HG03460 (cell line): ENCODE measurements at regions not wholly inside any gene's neighbourhood (a gene's known extent, or its start where the extent isn't known, plus 50 kb on each side); places are given as distances from the start of the nearest gene placed in this dataset.
"Not testable (repeated sequence)": the region's sequence is repeated elsewhere in the genome, so short reads cannot be mapped to it uniquely, and the experiment has no call there.

ENCODE experiments used
- ATAC-seq: cut with Tn5 transposase; IDR thresholded peaks from one replicate; pipeline ENCODE4 v1.9.1; 2021; ENCODE audit not compliant: unreplicated experiment

DNA sequence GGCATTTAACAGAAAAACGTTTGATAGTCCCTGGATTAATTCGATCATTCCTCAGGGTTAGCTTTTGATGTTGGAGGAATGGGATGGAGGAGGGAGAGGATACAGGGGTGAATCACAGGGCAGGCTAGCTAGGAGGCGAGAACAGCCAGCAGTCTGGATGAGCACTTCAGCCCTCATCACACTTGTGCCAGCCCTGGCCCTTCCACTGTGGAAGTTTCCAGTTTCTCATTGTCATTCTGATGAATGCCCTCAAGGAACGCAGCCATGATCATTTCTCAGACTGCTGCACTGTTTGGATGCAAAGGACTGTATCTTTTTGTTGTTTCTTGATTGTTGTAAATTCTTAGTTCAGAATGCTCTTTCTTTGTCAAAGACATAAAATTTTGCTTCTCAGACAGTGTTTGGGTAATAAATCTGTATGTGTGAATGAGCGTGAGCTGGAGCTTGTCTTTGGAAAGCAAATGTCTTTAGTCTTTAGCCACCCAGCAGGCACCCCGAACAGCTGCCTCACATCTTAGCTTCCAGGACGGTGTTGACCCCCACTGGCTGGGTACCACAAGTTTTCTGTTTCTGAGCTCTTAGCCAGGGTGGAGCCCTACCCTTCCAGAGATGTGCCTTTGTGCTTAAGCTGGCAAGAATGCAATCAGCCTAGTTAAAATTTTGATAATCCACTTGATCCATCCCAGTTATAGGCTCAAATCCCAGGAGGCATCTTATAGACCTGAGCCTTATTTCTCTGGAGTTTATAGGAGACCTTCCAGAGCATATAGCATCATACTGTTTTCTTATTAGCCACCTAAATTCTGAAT, 121.1 kb downstream of the PDCD6IP start:
- no peak for ATAC-seq

DNA sequence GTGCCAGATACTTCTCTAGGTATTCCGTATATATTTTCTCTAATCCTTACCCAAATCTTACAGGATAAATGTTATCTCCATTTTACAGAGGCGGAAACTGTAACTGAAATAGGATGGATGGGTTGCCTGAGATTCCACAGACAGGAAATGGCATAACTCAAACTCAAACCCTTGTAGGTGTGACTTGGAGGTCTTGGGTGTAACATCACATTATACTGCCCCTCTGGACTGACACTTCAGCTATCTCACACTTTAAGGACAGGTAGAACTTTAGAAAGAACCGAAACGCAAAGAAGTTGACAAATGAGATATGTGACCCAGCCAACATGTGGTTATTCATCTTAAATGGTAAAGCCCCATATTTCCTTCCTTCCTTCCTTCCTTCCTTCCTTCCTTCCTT, 122.1 kb downstream of the PDCD6IP start:
- no peak for ATAC-seq

- ATAC-seq = no peak
Observed at GRCh38 chr3:33921608-33922007, 123.2 kb downstream of the PDCD6IP start.

GRCh38 chr3:33926998-33927605, 128.7 kb downstream of the PDCD6IP start:
- no peak for ATAC-seq

DNA sequence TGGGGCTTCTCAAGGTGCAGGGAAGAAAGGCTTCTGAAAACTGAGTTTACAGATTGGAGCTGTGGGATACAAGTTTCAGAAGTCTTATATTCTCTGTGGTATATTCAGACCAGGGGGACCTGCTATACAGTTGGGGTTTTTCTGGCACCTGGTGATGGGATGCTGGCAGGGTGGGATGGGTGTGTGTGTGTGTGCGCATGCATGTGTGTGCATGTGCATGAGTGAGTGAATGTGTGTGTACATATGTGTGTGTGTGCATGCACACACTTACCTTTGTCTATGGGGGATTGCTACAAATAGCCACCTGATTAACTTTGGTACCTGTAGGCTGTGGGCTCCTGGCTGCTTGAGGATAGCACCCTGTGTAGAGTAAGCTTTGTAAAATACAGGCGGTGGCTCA, 131.4 kb downstream of the PDCD6IP start:
- no peak for ATAC-seq

GRCh38 chr3:33931512-33931911, 133.1 kb downstream of the PDCD6IP start:
- no peak for ATAC-seq

- no peak for ATAC-seq
Observed at GRCh38 chr3:33932010-33932764, 133.8 kb downstream of the PDCD6IP start.

GRCh38 chr3:33936171-33936920, 137.9 kb downstream of the PDCD6IP start:
- ATAC-seq = no peak

- no peak for ATAC-seq
Observed at GRCh38 chr3:33936921-33937525, 138.6 kb downstream of the PDCD6IP start.

GRCh38 chr3:33937628-33938027, 139.2 kb downstream of the PDCD6IP start:
- no peak for ATAC-seq

GRCh38 chr3:33940149-33940548, 141.7 kb downstream of the PDCD6IP start:
- no peak for ATAC-seq

GRCh38 chr3:33940736-33941135, 142.3 kb downstream of the PDCD6IP start:
- no peak for ATAC-seq

DNA sequence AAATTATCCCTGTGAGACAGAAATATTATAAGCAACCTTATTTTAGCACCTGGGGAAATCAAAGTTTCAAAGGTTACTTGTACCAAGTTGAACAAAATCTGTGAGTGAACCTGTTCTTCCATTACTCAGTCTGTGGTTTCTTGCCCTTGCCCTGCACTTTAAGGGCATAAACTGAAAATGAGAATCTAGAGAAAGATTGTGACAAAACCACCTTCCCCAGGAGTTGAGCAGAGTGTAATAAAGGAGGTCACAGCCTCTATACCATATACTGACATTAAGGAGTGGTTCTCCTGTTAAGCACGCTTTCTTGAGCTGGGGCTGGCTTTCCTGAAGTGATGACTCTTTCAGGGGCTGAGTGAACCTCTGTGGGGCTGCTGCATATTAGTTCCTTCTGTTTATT, 143.4 kb downstream of the PDCD6IP start:
- no peak for ATAC-seq

DNA sequence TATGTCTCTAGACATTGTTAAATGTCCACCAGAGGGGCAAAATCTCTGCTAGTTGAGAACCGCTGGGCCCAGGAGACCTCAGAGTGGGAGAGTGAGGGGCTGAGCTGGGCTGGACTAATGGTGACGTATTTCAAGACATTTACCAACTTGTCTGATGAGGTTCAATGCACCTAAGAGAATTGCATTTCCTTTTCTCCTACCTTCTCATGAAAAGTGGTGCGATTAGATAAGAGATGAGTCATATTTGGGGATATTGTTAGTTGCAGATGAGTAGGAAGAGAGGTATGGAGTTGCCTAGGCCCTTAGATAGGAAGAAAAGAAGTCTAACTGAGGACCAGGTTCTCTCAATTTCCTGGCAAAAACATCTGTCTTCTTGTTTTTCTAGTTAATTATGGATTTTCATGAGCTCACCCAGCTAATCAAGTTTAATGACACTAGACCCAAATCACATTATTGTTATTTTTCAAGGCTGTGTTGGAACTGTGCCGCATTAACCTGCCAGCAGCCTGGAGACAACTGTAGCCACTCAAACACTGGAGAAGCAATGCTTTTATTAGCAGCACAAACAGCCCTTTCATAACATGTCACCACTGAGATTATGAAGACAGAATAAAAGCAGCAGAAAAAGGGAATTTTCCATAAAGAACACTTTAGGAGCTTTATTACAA, 144.2 kb downstream of the PDCD6IP start:
- no peak for ATAC-seq

GRCh38 chr3:33943277-33943676, 144.8 kb downstream of the PDCD6IP start:
- no peak for ATAC-seq

DNA sequence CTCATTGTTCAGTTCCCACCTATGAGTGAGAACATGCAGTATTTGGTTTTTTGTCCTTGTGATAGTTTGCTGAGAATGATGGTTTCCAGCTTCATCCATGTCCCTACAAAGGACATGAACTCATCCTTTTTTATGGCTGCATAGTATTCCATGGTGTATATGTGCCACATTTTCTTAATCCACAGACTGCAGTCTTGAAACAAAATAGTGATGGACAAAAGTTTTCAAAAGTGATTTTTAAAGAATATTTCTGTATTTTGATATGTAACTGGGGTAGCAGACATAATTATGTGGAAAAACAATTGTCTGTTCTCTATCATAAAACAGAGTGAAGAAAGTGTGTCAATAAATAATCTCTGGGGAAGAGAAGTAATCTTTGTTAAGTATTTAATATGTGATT, 148.2 kb downstream of the PDCD6IP start:
- ATAC-seq = not testable (repeated sequence)

GRCh38 chr3:33947272-33948195, 149.1 kb downstream of the PDCD6IP start:
- ATAC-seq = no peak

DNA sequence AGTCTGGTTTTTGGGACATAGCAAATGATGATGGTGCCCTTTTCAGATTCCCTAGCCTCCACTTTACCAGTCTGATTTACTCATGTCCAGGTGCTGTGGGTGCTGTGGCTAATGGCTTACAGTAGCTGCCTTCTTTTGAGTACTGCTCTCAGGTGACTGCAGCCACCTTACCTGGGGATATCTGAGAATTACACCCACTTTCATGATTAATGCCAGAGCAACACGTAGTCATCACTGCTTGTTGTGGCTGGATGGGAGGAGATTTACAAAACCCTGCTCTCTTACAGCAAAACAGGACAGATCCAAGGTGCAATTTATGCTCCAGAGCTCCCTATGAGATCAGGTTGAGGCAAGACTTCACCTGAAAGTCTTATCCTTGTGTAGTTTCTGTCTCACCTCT, 150.6 kb downstream of the PDCD6IP start:
- no peak for ATAC-seq

DNA sequence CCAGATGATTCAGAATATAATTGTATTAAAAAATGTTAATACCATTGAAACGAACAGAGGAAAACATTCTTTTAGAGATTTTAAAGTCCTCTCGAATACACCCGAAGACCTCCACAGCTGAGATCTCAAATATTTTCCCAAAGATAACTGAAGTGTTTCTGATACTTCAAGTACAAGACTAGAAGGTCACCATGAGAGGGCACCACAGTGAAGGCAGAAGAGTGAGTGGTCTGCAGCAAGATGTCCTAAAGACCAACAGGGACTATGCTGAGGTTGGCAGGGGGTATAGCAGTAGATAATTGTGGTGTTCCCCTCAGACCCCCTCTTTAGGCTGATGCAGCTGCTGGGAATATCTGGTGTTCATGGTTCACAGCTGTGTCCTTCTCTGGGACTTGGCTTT, 156.5 kb downstream of the PDCD6IP start:
- ATAC-seq = no peak
